GM12878 (cell line): ENCODE measurements at regions not wholly inside any gene's neighbourhood (a gene's known extent, or its start where the extent isn't known, plus 50 kb on each side); places are given as distances from the start of the nearest gene placed in this dataset.

Experiments used
- ATAC-seq: fragments of 200-7000 bp; cut with Tn5 transposase; 3 replicates; pipeline ENCODE4 v1.9.1; 2020; ENCODE audit warnings: mild to moderate bottlenecking, moderate library complexity
- BruUV-seq: library from RNA; stranded (reverse); fragments of 400-500 nt; replicated peaks from 2 replicates; lab custom pipeline; 2021; lab: Mats Ljungman, UMichigan
- CTCF ChIA-PET: fragments of 300-600 bp; sonication (Branson Sonifier 250); formaldehyde crosslinking; extraction: SDS; loops from one replicate; lab custom pipeline; 2021; ENCODE audit warnings: inconsistent platforms; lab: Yijun Ruan, JAX
- POLR2A ChIA-PET: fragments of 350-600 bp; formaldehyde crosslinking; extraction: SDS; loops from one replicate; lab custom pipeline; 2021; ENCODE audit warnings: inconsistent platforms; lab: Charles Lee
- RAD21 ChIA-PET: fragments of 300-600 bp; sonication (Branson Sonifier 250); formaldehyde crosslinking; loops from one replicate; lab custom pipeline; 2023; ENCODE audit warnings: antibody characterized with exemption; ENCODE audit not compliant: unreplicated experiment; lab: Charles Lee
- SMC1A ChIA-PET: fragments of 300-600 bp; sonication (Branson Sonifier 250); formaldehyde crosslinking; loops from one replicate; lab custom pipeline; 2023; ENCODE audit not compliant: unreplicated experiment, uncharacterized antibody; lab: Charles Lee
- DNase-seq: peaks from one replicate; pipeline ENCODE4 v3.0.0-alpha.2; 2011; ENCODE audit warnings: low read depth, low spot score
- FAIRE-seq: peaks from 3 replicates; lab custom pipeline; 2011; peaks lifted over from hg19 to GRCh38; lab: Jason Lieb, UNC
- H2AFZ ChIP-seq: 2 replicates; pipeline ENCODE4 v1.6.0; 2011; ENCODE audit warnings: low read depth, low read length, control low read depth; ENCODE audit not compliant: control insufficient read depth
- H3K27ac ChIP-seq: 2 replicates; pipeline ENCODE4 v1.5.1; 2011; ENCODE audit warnings: control low read depth; ENCODE audit not compliant: control insufficient read depth, insufficient read depth
- H3K27me3 ChIP-seq, 2 experiments: replicated peaks in 1 of 2; 2 replicates each; pipeline versions ENCODE4 v1.6.0 to v1.6.1; 2011; ENCODE audit warnings: low read length in 1 of 2; ENCODE audit not compliant: control insufficient read depth in 2 of 2, insufficient read depth in 2 of 2
- H3K36me3 ChIP-seq, 2 experiments: 2 replicates each; pipeline ENCODE4 v1.5.1; 2011; ENCODE audit warnings: low read length in 1 of 2; ENCODE audit not compliant: control insufficient read depth in 2 of 2, insufficient read depth in 2 of 2
- H3K4me1 ChIP-seq: 2 replicates; pipeline ENCODE4 v1.6.1; 2011; ENCODE audit warnings: mild to moderate bottlenecking, low read length, moderate library complexity, mixed read lengths; ENCODE audit not compliant: control insufficient read depth, insufficient read depth
- H3K4me2 ChIP-seq: 2 replicates; pipeline ENCODE4 v1.6.0; 2011; ENCODE audit warnings: control low read depth; ENCODE audit not compliant: control insufficient read depth, insufficient read depth
- H3K4me3 ChIP-seq: fragments of 200-600 bp; sonication (generic); 2 replicates; pipeline ENCODE4 v1.5.1; 2016
- H3K79me2 ChIP-seq: 2 replicates; pipeline ENCODE4 v1.6.0; 2011; ENCODE audit warnings: low read length; ENCODE audit not compliant: control insufficient read depth, insufficient read depth
- H3K9ac ChIP-seq: 2 replicates; pipeline ENCODE4 v1.8.0; 2011; ENCODE audit warnings: low read length, control low read depth, mixed read lengths; ENCODE audit not compliant: control insufficient read depth, insufficient read depth
- H3K9me3 ChIP-seq: replicated peaks from 3 replicates; pipeline ENCODE4 v1.5.1; 2011; ENCODE audit warnings: mild to moderate bottlenecking, low read length; ENCODE audit not compliant: control insufficient read depth, insufficient read depth
- H4K20me1 ChIP-seq: 2 replicates; pipeline ENCODE4 v1.6.0; 2011; ENCODE audit not compliant: control insufficient read depth, insufficient read depth
- CHD1 ChIP-seq: IDR thresholded peaks from 2 replicates; pipeline ENCODE4 v1.6.1; 2012; ENCODE audit warnings: low read depth, low read length, improper control_type of control experiment
- CREB1 ChIP-seq: IDR thresholded peaks from 2 replicates; pipeline ENCODE4 v1.6.1; 2012; ENCODE audit warnings: low read depth, mild to moderate bottlenecking, inconsistent platforms
- DPF2 ChIP-seq: fragments of 450-650 bp; IDR thresholded peaks from 2 replicates; pipeline ENCODE4 v1.6.1; 2017; ENCODE audit warnings: mild to moderate bottlenecking
- HDAC6 ChIP-seq: fragments of 200-600 bp; sonication (generic); IDR thresholded peaks from one replicate; pipeline ENCODE4 v1.8.0; 2017; ENCODE audit warnings: antibody characterized with exemption; ENCODE audit not compliant: unreplicated experiment
- KAT2A ChIP-seq: conservative IDR thresholded peaks from 2 replicates; pipeline ENCODE4 v1.6.1; 2011; ENCODE audit warnings: low read depth, low read length; ENCODE audit not compliant: control insufficient read depth
- MTA3 ChIP-seq: IDR thresholded peaks from 2 replicates; pipeline ENCODE4 v1.6.1; 2012; ENCODE audit warnings: low read length, inconsistent platforms, borderline replicate concordance
- NFYB ChIP-seq: IDR thresholded peaks from 2 replicates; pipeline ENCODE4 v1.6.1; 2011; ENCODE audit warnings: low read depth, mild to moderate bottlenecking, low read length, improper control_type of control experiment, moderate library complexity; ENCODE audit not compliant: insufficient read depth
- NR2C2 ChIP-seq: IDR thresholded peaks from 2 replicates; pipeline ENCODE4 v1.6.1; 2011; ENCODE audit warnings: borderline replicate concordance, low read depth; ENCODE audit not compliant: control insufficient read depth, insufficient read length
- POLR2AphosphoS2 ChIP-seq: IDR thresholded peaks from 2 replicates; pipeline ENCODE4 v1.6.1; 2011; ENCODE audit warnings: low read depth, mild to moderate bottlenecking, low read length, improper control_type of control experiment, moderate library complexity
- POLR2AphosphoS5 ChIP-seq: IDR thresholded peaks from 2 replicates; pipeline ENCODE4 v1.6.1; 2011; ENCODE audit warnings: mild to moderate bottlenecking, low read length, inconsistent platforms
- RAD51 ChIP-seq: fragments of 450-650 bp; IDR thresholded peaks from 2 replicates; pipeline ENCODE4 v1.6.1; 2016; ENCODE audit warnings: moderate library complexity, mild to moderate bottlenecking, inconsistent platforms
- RUNX3 ChIP-seq: IDR thresholded peaks from 2 replicates; pipeline ENCODE4 v1.6.1; 2012; ENCODE audit warnings: low read length, inconsistent platforms
- ZNF217 ChIP-seq: fragments of 450-650 bp; IDR thresholded peaks from 2 replicates; pipeline ENCODE4 v1.6.1; 2017; ENCODE audit warnings: antibody characterized with exemption, mild to moderate bottlenecking
- WGBS: methylation state at CpG from one replicate; pipeline ENCODE4 v1.1.6; 2016; ENCODE audit warnings: low lambda C conversion rate; ENCODE audit not compliant: insufficient replicate concordance, insufficient coverage; ENCODE audit errors: missing lambda C conversion rate; 5-methylcytosine and 5-hydroxymethylcytosine counted together
- in situ Hi-C: fragments of 300-500 bp; cut with MboI; formaldehyde crosslinking; loops from 9 replicates; pipeline ENCODE4 v1.14.3; 2018; ENCODE audit warnings: mixed read lengths
- intact Hi-C: fragments of 100-400 bp; cut with micrococcal nuclease; formaldehyde crosslinking; loops from one replicate; pipeline ENCODE4 v1.14.2; 2022; ENCODE audit not compliant: unreplicated experiment

DNA sequence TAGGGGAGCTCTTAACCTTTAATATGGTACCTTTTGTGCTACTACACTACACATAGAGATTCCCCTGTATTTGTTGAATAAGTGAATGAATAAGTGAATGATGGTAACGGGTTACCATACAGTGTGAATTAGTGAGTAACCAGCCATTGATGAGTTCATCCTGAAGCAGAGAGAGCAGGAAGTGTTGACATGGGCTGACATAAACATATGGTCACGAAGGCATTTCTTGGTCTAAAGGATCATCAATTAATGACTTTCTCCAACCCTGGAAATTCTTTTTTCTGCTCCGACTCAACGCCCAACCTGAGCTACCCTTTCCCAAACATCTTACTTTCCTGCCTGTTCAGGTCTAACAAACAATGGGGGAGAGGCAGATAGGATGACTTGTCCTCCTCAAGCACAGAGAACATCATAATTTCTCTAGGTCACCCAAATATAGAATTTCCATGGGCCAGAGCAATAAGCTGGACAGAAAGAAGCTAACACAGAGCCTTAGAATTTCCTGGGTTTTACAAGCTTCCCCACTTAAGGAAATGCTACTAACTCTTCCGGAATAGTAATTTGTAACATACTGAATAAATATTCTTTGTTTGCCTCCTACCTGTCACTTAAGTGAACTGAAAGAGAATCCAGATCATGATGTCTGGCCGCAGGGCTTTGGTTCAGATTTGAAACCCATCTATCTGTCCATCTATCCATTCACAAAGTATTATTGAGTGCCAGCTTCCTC is 114.7 kb upstream of the NGF start:
- no peak overlapping the region for H3K4me2 ChIP-seq
- no peaks in the 10 kb centered on the region for H3K36me3 ChIP-seq
- intact Hi-C loops: no loop called here
- ATAC-seq: no peak
- no peak overlapping the region for H3K4me3 ChIP-seq
- no peak for FAIRE-seq
- no peaks in the 10 kb centered on the region for H3K79me2 ChIP-seq
- no peak for DNase-seq
- POLR2A ChIA-PET: no interaction called here
- SMC1A ChIA-PET: no interaction called here
- RAD21 ChIA-PET: no interaction called here
- no peak for TF ChIP-seq POLR2AphosphoS5
- no peak for TF ChIP-seq HDAC6
- no peaks in the 10 kb centered on the region for H3K4me1 ChIP-seq
- H3K27me3 ChIP-seq: peaks cover 0 to 5% of the 10 kb centered on the region in 2 experiments; a peak in 3 of 4 replicates
- in situ Hi-C loops: no loop called here
- CTCF ChIA-PET: no interaction called here
- H3K27ac ChIP-seq: no peak overlapping the region
- BruUV-seq: no TSS peak
- H4K20me1 ChIP-seq: no peaks in the 10 kb centered on the region
- WGBS: 29% methylated on average over 6 of the region's 6 CpGs
- no peaks in the 10 kb centered on the region for H3K9me3 ChIP-seq
- H2AFZ ChIP-seq: no peak overlapping the region
- no peak overlapping the region for H3K9ac ChIP-seq

DNA sequence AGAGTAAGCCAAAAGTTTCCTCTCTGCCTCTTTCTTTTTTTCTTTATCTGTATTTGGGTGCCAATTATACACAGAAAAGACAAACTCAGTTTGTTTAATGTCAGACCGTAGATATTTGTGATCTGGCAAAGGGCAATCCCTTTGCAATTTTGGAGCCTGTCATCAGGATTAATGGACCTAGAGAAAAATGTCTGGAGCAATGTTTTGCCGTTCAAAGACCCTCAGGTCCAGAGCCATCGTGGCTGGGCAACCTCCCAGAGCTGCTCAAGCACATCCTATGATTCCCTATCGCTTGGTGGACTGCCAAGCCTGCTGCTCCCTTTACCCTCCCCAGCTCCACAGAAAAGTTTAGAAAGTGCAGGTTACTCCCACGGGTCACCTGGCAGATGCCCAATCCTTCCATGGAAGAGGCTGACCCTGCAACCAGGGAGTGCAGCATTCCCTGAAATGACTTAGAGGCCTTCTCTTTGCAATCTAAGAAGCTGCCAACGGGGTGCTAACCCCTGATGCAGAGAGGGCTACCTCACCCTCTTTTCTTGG is 112.5 kb upstream of the NGF start:
- Histone ChIP-seq H3K4me2 (no peak overlapping the region), H3K4me1 (no peaks in the 10 kb centered on the region), H2AFZ (no peak overlapping the region)
- in situ Hi-C loops (no loop called here), intact Hi-C loops (no loop called here)
- RAD21 ChIA-PET: no interaction called here
- FAIRE-seq: no peak
- TF ChIP-seq MTA3 (no peak), ZNF217 (no peak), CHD1 (no peak), RUNX3 (no peak), RAD51 (no peak), KAT2A (no peak), DPF2 (no peak), POLR2AphosphoS2 (no peak), NFYB (no peak), POLR2AphosphoS5 (no peak), CREB1 (no peak), NR2C2 (no peak)
- TF ChIP-seq, all 136 proteins: peak for 0
- ChIA-PET SMC1A (no interaction called here), POLR2A (no interaction called here), CTCF (no interaction called here)
- H3K36me3 ChIP-seq: no peaks in the 10 kb centered on the region
- ATAC-seq (no peak), DNase-seq (no peak)
- no peak overlapping the region for H3K4me3 ChIP-seq
- no peak overlapping the region for H3K27ac ChIP-seq
- H3K9me3 ChIP-seq: no peaks in the 10 kb centered on the region
- no peaks in the 10 kb centered on the region for H4K20me1 ChIP-seq
- no peaks in the 10 kb centered on the region for H3K79me2 ChIP-seq
- WGBS: 5% methylated on average over 6 of the region's 6 CpGs
- peaks cover 0 to 5% of the 10 kb centered on the region in 2 experiments; a peak in 2 of 4 replicates for H3K27me3 ChIP-seq
- no peak overlapping the region for H3K9ac ChIP-seq
- BruUV-seq: no TSS peak
